Panc1 (cell line): ENCODE measurements at regions not wholly inside any gene's neighbourhood (a gene's known extent, or its start where the extent isn't known, plus 50 kb on each side); places are given as distances from the start of the nearest gene placed in this dataset.

Experiments
- CTCF ChIP-seq: fragments of 450-650 bp; IDR thresholded peaks from 2 replicates; pipeline ENCODE4 v1.5.1; 2017; ENCODE audit warnings: mild to moderate bottlenecking
- POLR2AphosphoS5 ChIP-seq: IDR thresholded peaks from 2 replicates; pipeline ENCODE4 v1.6.1; 2012; ENCODE audit warnings: mild to moderate bottlenecking, low read depth, low read length, moderate library complexity
- TCF7L2 ChIP-seq: IDR thresholded peaks from 2 replicates; pipeline ENCODE4 v1.6.1; 2011; ENCODE audit warnings: mild to moderate bottlenecking, low read depth, low read length, inconsistent platforms

- TF ChIP-seq CTCF (no peak), TCF7L2 (no peak), POLR2AphosphoS5 (no peak)
Measured at GRCh38 chr1:47616036-47616435, 178.2 kb downstream of the FOXD2 start.
